ENCODE measurements at regions not wholly inside any gene's neighbourhood (a gene's known extent, or its start where the extent isn't known, plus 50 kb on each side); places are given as distances from the start of the nearest gene placed in this dataset.
"Not testable (repeated sequence)": the region's sequence is repeated elsewhere in the genome, so short reads cannot be mapped to it uniquely, and the experiment has no call there.

- TF ChIP-seq, protein P1, sequence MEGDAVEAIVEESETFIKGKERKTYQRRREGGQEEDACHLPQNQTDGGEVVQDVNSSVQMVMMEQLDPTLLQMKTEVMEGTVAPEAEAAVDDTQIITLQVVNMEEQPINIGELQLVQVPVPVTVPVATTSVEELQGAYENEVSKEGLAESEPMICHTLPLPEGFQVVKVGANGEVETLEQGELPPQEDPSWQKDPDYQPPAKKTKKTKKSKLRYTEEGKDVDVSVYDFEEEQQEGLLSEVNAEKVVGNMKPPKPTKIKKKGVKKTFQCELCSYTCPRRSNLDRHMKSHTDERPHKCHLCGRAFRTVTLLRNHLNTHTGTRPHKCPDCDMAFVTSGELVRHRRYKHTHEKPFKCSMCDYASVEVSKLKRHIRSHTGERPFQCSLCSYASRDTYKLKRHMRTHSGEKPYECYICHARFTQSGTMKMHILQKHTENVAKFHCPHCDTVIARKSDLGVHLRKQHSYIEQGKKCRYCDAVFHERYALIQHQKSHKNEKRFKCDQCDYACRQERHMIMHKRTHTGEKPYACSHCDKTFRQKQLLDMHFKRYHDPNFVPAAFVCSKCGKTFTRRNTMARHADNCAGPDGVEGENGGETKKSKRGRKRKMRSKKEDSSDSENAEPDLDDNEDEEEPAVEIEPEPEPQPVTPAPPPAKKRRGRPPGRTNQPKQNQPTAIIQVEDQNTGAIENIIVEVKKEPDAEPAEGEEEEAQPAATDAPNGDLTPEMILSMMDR (IDR thresholded peaks at IDR 0.05; ENCODE audit: low read length, missing control alignments) = no peak
- no peak for DNase-seq (ENCODE audit: low read depth)
- no peak overlapping the region for H3K4me3 ChIP-seq (replicated peaks; ENCODE audit: low read depth, low read length)
Observed at GRCh38 chr2:7169593-7169992, 252.4 kb downstream of the RNF144A start.

GRCh38 chr2:7178996-7179395 is 261.8 kb downstream of the RNF144A start:
- DNase-seq (ENCODE audit: low read depth); H3K4me3 ChIP-seq (replicated peaks; ENCODE audit: low read depth, low read length): not testable (repeated sequence)

GRCh38 chr2:7180638-7181370 is 263.6 kb downstream of the RNF144A start:
- no peak overlapping the region for H3K4me3 ChIP-seq (replicated peaks; ENCODE audit: low read depth, low read length)
- TF ChIP-seq, protein P1 (IDR thresholded peaks at IDR 0.05; ENCODE audit: low read length, missing control alignments) = no peak
- DNase-seq (ENCODE audit: low read depth) = peak; percentile 23

- TF ChIP-seq, protein P1 (IDR thresholded peaks at IDR 0.05; ENCODE audit: low read length, missing control alignments) = no peak
- no peak overlapping the region for H3K4me3 ChIP-seq (replicated peaks; ENCODE audit: low read depth, low read length)
- no peak for DNase-seq (ENCODE audit: low read depth)
Observed at GRCh38 chr2:7182525-7182924, 265.3 kb downstream of the RNF144A start.

- DNase-seq (ENCODE audit: low read depth) = no peak
- TF ChIP-seq, protein P1 (IDR thresholded peaks at IDR 0.05; ENCODE audit: low read length, missing control alignments) = no peak
- no peak overlapping the region for H3K4me3 ChIP-seq (replicated peaks; ENCODE audit: low read depth, low read length)
Observed at GRCh38 chr2:7189106-7189505, 271.9 kb downstream of the RNF144A start.

DNA sequence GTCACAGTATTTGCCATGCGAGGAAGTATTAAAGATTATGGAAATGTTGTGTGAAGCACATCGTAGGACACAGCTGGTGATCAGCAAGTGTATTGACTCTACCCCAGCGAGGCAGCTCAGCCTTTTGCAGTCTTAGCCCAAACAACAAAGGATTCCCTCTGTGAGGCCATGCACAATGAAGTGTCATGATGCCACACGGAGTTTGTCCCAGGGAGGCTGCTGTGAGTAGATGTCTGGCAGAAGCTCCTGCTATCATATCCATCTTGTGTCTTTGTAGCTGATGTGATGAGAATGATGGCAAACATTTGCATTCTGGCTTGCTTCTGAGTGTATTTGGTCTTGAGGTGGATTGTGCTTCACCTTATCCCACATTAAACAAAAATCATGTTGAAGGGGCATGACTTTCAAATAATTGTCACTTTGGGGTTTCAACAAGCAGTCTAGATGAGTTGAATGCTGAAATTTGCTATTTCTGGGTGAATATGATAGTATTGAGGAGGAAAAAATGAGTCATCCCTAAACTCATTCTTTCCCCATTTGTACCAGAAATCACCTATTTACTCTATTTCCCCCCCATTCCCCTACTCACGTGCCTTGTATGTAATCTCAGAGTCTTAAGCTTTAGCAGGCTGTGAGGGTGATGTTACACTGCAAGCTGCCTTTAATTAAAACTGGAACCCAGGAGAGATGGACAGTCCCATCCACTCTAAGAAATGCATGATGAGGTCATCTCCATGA is 273.5 kb downstream of the RNF144A start:
- DNase-seq (ENCODE audit: low read depth) = no peak
- TF ChIP-seq, protein P1 (IDR thresholded peaks at IDR 0.05; ENCODE audit: low read length, missing control alignments) = no peak
- no peak overlapping the region for H3K4me3 ChIP-seq (replicated peaks; ENCODE audit: low read depth, low read length)

DNA sequence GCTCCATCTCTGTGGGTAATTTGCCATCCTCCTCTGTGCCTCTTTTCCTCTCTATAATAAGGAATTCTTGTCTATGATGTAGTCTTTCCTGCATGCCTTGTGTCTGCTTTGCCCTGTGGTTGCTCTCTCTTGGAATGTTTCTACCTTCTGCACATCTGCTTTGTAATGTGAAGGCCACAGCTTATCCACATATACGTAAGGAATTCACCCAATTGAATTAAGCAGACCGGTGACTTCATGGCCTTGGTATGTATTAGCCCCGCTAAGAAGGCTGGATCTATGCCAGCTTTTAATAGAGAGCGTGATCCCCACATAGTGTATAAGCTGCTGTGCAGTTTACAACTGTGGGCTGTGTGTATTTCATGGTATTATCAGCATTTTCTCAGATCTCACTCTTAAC is 274.7 kb downstream of the RNF144A start:
- peak; percentile 74 for DNase-seq (ENCODE audit: low read depth)
- H3K4me3 ChIP-seq (replicated peaks; ENCODE audit: low read depth, low read length) = no peak overlapping the region
- TF ChIP-seq, protein P1 (IDR thresholded peaks at IDR 0.05; ENCODE audit: low read length, missing control alignments) = no peak

Measured in fibroblast of pulmonary artery (primary cell).